Endodermal cell (in vitro differentiated cells): ENCODE measurements at regions not wholly inside any gene's neighbourhood (a gene's known extent, or its start where the extent isn't known, plus 50 kb on each side); places are given as distances from the start of the nearest gene placed in this dataset.
A peak's percentile ranks its signal among the peaks of the same experiment; 100 is the strongest.

Experiments
- DNase-seq: peaks from one replicate; pipeline ENCODE4 v3.0.0-alpha.2; 2017
- H3K27ac ChIP-seq: 2 replicates; pipeline ENCODE4 v1.5.1; 2013; ENCODE audit warnings: mild to moderate bottlenecking, low read depth, low read length, moderate library complexity
- H3K27me3 ChIP-seq: 2 replicates; pipeline ENCODE4 v1.6.1; 2013; ENCODE audit warnings: mild to moderate bottlenecking, low read length, moderate library complexity; ENCODE audit not compliant: insufficient read depth, control insufficient read depth, poor library complexity, severe bottlenecking
- H3K36me3 ChIP-seq: 2 replicates; pipeline ENCODE4 v1.7.0; 2013; ENCODE audit warnings: mild to moderate bottlenecking, low read length, moderate library complexity; ENCODE audit not compliant: control insufficient read depth, insufficient read depth
- H3K4me1 ChIP-seq: one replicate; pipeline ENCODE4 v1.7.0; 2013; ENCODE audit warnings: low read length; ENCODE audit not compliant: control insufficient read depth, insufficient read depth
- H3K4me3 ChIP-seq: 2 replicates; pipeline ENCODE4 v1.5.1; 2013; ENCODE audit warnings: mild to moderate bottlenecking, low read length, moderate library complexity
- H3K9ac ChIP-seq: 2 replicates; pipeline ENCODE4 v1.6.1; 2013; ENCODE audit warnings: mild to moderate bottlenecking, low read length, moderate library complexity; ENCODE audit not compliant: poor library complexity, severe bottlenecking; ENCODE audit errors: extremely low read depth
- H3K9me3 ChIP-seq: 2 replicates; pipeline ENCODE4 v1.6.1; 2013; ENCODE audit warnings: mild to moderate bottlenecking, low read length, moderate library complexity; ENCODE audit not compliant: control insufficient read depth
- H3K27ac Mint-ChIP-seq: 2 replicates; pipeline ENCODE4 v1.8.0; 2020; ENCODE audit warnings: mixed read lengths
- H3K27me3 Mint-ChIP-seq: 2 replicates; pipeline ENCODE4 v1.8.0; 2021; ENCODE audit warnings: mild to moderate bottlenecking, mixed read lengths; ENCODE audit not compliant: insufficient read depth
- H3K36me3 Mint-ChIP-seq: 2 replicates; pipeline ENCODE4 v1.8.0; 2020; ENCODE audit warnings: low read depth, mixed read lengths
- H3K4me1 Mint-ChIP-seq: 2 replicates; pipeline ENCODE4 v1.8.0; 2020; ENCODE audit warnings: mixed read lengths
- H3K4me3 Mint-ChIP-seq: 2 replicates; pipeline ENCODE4 v1.8.0; 2020; ENCODE audit warnings: mild to moderate bottlenecking, moderate library complexity, mixed read lengths
- H3K9me3 Mint-ChIP-seq: 2 replicates; pipeline ENCODE4 v1.8.0; 2020; ENCODE audit warnings: mild to moderate bottlenecking, mixed read lengths
- WGBS, 2 experiments: methylation state at CpG; one replicate each; pipeline versions ENCODE4 v1.1.5 to v1.1.7; 2013; ENCODE audit warnings: missing lambda C conversion rate in 2 of 2, mixed read lengths in 1 of 2; ENCODE audit not compliant: insufficient coverage in 1 of 2, insufficient read length in 1 of 2; 5-methylcytosine and 5-hydroxymethylcytosine counted together
- TF ChIP-seq, protein P1 (sequence below): fragments of 200-600 bp; sonication (generic); conservative IDR thresholded peaks from 2 replicates; pipeline ENCODE4 v1.5.0; 2021; ENCODE audit warnings: antibody characterized with exemption, mild to moderate bottlenecking

DNA sequence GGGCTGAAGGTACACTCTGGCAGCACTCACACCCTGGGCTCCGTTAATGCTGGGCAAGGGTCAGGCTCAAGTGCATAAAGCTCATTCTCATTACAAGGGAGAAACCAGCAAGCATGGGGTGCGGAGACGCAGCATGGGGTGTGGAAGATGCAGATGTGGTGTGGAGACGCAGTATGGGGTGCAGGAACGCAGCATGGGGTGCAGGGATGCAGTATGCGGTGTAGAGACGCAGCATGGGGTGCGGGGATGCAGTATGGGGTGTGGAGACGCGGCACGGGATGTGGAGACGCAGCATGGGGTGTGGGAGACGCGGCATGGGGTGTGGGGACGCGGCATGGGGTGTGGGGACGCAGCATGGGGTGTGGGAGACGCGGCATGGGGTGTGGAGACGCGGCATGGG is 390.7 kb downstream of the NPHP4 start:
- Mint-ChIP-seq H3K27ac (no peak overlapping the region), H3K9me3 (no peaks in the 10 kb centered on the region), H3K36me3 (no peaks in the 10 kb centered on the region), H3K27me3 (peaks cover 13% of the 10 kb centered on the region), H3K4me3 (no peak overlapping the region), H3K4me1 (peaks cover 34% of the 10 kb centered on the region)
- H3K9me3 ChIP-seq = no peaks in the 10 kb centered on the region
- no peak overlapping the region for H3K27ac ChIP-seq
- TF ChIP-seq, protein P1, sequence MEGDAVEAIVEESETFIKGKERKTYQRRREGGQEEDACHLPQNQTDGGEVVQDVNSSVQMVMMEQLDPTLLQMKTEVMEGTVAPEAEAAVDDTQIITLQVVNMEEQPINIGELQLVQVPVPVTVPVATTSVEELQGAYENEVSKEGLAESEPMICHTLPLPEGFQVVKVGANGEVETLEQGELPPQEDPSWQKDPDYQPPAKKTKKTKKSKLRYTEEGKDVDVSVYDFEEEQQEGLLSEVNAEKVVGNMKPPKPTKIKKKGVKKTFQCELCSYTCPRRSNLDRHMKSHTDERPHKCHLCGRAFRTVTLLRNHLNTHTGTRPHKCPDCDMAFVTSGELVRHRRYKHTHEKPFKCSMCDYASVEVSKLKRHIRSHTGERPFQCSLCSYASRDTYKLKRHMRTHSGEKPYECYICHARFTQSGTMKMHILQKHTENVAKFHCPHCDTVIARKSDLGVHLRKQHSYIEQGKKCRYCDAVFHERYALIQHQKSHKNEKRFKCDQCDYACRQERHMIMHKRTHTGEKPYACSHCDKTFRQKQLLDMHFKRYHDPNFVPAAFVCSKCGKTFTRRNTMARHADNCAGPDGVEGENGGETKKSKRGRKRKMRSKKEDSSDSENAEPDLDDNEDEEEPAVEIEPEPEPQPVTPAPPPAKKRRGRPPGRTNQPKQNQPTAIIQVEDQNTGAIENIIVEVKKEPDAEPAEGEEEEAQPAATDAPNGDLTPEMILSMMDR = no peak
- H3K36me3 ChIP-seq = no peaks in the 10 kb centered on the region
- H3K27me3 ChIP-seq = no peaks in the 10 kb centered on the region
- H3K4me3 ChIP-seq = no peak overlapping the region
- DNase-seq = peak; percentile 36
- no peaks in the 10 kb centered on the region for H3K4me1 ChIP-seq
- H3K9ac ChIP-seq = no peak overlapping the region
- WGBS, 2 experiments = 92 to 94% methylated on average over 18 to 21 of the region's 21 CpGs

DNA sequence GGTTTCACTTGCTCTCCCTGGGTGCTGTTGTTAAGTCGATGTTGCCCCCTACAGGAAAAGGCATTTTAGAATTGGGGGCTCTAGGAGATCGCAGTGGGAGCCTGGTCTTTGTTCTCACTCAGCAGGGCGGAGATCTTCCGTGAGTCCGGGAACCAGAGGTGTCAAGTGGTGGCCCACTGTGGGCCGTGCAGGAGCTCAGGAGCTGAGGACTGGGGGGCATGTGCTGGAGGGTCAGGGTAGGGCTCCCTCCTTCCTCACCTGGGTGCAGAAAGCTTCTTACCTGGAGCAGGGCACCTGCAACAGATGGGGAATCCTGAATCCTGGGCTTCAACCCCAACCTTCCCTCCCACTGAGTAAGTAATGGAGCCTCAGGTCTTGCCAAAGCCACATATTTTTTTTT is 392.7 kb downstream of the NPHP4 start:
- Mint-ChIP-seq H3K27me3 (peaks cover 13% of the 10 kb centered on the region), H3K4me3 (no peak overlapping the region), H3K9me3 (no peaks in the 10 kb centered on the region), H3K36me3 (no peaks in the 10 kb centered on the region), H3K4me1 (peaks cover 36% of the 10 kb centered on the region), H3K27ac (no peak overlapping the region)
- H3K4me1 ChIP-seq = no peaks in the 10 kb centered on the region
- H3K9me3 ChIP-seq = no peaks in the 10 kb centered on the region
- H3K27me3 ChIP-seq = no peaks in the 10 kb centered on the region
- peak; percentile 70 for DNase-seq
- no peak overlapping the region for H3K9ac ChIP-seq
- TF ChIP-seq, protein P1 = peak; percentile 36
- no peak overlapping the region for H3K27ac ChIP-seq
- 66 to 67% methylated on average over 2 to 6 of the region's 6 CpGs for WGBS, 2 experiments
- H3K4me3 ChIP-seq = no peak overlapping the region
- H3K36me3 ChIP-seq = no peaks in the 10 kb centered on the region

DNA sequence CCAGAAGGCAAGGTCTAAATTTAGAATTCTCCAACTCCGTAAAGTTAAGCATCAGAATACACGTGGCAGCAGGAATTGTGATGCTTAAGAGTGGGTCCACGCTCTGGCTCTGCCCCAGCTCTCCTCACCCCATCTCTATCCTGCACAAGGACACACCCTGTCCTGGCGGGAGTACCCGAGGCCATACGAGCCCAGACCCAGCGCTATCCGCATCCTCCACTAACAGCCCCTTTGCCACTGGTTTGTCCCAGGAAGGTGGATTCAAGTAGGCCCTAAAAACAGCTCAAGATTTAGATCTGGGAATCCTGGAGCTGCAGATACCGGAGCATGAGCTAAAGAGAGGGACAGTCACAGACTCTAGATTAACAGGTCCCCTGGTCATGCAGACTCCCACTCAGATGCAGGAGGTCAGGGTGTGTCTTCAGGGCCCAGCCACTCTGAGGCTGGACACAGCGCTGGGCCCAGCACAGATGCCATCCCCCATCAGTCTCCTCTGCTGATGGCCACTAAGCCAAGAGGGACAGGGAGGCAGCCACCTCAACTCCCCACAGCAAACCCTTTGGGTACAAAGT is 393.3 kb downstream of the NPHP4 start:
- Histone ChIP-seq H3K4me1 (no peaks in the 10 kb centered on the region), H3K4me3 (no peak overlapping the region), H3K27ac (no peak overlapping the region), H3K9ac (no peak overlapping the region), H3K36me3 (no peaks in the 10 kb centered on the region), H3K9me3 (no peaks in the 10 kb centered on the region), H3K27me3 (no peaks in the 10 kb centered on the region)
- no peaks in the 10 kb centered on the region for H3K36me3 Mint-ChIP-seq
- peaks cover 36% of the 10 kb centered on the region for H3K4me1 Mint-ChIP-seq
- peak; percentile 52 for DNase-seq
- no peak overlapping the region for H3K4me3 Mint-ChIP-seq
- H3K9me3 Mint-ChIP-seq = no peaks in the 10 kb centered on the region
- WGBS, 2 experiments = 91 to 94% methylated on average over 8 to 10 of the region's 10 CpGs
- TF ChIP-seq, protein P1 = peak; percentile 2
- H3K27me3 Mint-ChIP-seq = peaks cover 12% of the 10 kb centered on the region
- H3K27ac Mint-ChIP-seq = no peak overlapping the region
